ENCODE measurements at regions not wholly inside any gene's neighbourhood (a gene's known extent, or its start where the extent isn't known, plus 50 kb on each side); places are given as distances from the start of the nearest gene placed in this dataset.

DNA sequence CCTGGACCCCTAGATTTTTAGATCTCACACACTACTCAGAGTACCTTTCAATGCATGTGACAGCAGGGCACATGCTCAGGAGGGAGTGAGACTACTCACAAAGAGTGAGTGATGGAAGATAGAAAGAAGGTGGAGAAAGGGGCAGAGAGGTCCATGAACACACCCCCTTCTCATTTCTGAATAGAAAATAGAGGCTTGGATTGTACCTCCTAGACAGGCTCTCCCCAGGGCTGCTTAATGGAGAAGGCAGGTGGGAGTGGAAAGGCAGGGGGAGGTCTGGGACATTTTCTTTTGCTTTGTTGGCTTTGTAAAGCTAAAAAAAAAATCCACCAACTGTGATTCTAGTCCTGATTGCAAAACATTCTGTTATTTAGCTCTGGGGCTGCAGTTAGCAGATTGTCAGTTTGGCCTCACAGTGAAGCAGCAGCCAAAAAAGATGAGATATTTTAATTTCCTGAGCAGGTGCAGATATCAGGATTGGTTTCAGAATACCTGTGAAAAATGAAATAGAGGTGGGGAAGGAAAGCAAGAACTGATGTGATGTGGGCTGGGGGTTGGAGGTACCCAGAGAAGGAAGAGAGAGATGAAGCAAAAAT lies 119.3 kb upstream of the GYPC start:
- TF ChIP-seq, protein P1, sequence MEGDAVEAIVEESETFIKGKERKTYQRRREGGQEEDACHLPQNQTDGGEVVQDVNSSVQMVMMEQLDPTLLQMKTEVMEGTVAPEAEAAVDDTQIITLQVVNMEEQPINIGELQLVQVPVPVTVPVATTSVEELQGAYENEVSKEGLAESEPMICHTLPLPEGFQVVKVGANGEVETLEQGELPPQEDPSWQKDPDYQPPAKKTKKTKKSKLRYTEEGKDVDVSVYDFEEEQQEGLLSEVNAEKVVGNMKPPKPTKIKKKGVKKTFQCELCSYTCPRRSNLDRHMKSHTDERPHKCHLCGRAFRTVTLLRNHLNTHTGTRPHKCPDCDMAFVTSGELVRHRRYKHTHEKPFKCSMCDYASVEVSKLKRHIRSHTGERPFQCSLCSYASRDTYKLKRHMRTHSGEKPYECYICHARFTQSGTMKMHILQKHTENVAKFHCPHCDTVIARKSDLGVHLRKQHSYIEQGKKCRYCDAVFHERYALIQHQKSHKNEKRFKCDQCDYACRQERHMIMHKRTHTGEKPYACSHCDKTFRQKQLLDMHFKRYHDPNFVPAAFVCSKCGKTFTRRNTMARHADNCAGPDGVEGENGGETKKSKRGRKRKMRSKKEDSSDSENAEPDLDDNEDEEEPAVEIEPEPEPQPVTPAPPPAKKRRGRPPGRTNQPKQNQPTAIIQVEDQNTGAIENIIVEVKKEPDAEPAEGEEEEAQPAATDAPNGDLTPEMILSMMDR (IDR thresholded peaks at IDR 0.05) = no peak
- TF ChIP-seq ZFX (IDR thresholded peaks at IDR 0.05; ENCODE audit: borderline replicate concordance) = no peak

Data from 22Rv1 (cell line).